Peyer's patch (tissue), 4 donors: ENCODE measurements at regions not wholly inside any gene's neighbourhood (a gene's known extent, or its start where the extent isn't known, plus 50 kb on each side); places are given as distances from the start of the nearest gene placed in this dataset.

ENCODE experiments used
- POLR2A ChIP-seq, 2 donors: fragments of 450-650 bp; IDR thresholded peaks; one replicate each; pipeline ENCODE4 v1.5.1; 2017; ENCODE audit warnings: antibody characterized with exemption in 2 of 2, mild to moderate bottlenecking in 2 of 2, moderate library complexity in 2 of 2
- TF ChIP-seq, protein P1 (sequence below), 6 experiments: fragments of 450-650 bp in 4 of 6; fragments of 200-600 bp in 2 of 6; sonication (generic) in 1 of 6; IDR thresholded peaks; one replicate each; pipeline ENCODE4 v1.5.1; 2017 to 2019; ENCODE audit warnings: antibody characterized with exemption in 6 of 6, mild to moderate bottlenecking in 3 of 6, moderate library complexity in 1 of 6

DNA sequence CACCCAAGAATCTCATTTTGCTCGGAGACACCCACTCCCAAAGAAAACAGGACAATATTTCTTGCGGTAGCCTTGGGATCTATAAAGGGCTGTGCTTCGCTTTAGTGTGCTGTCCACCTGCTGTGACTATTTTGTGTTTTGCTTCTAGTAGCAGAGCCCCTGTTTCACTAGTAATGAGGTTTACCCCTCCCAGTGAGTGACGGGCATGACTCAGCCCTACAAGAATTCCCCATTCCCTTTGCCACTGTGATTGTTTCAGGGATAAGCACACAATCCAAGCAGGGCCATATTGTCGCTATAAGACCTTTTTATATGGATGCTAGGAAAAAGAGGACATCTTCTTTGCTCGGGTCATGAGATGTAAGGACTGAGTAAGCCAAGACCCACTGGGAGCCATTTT is 62.5 kb upstream of the FOXB1 start:
- TF ChIP-seq, protein P1, sequence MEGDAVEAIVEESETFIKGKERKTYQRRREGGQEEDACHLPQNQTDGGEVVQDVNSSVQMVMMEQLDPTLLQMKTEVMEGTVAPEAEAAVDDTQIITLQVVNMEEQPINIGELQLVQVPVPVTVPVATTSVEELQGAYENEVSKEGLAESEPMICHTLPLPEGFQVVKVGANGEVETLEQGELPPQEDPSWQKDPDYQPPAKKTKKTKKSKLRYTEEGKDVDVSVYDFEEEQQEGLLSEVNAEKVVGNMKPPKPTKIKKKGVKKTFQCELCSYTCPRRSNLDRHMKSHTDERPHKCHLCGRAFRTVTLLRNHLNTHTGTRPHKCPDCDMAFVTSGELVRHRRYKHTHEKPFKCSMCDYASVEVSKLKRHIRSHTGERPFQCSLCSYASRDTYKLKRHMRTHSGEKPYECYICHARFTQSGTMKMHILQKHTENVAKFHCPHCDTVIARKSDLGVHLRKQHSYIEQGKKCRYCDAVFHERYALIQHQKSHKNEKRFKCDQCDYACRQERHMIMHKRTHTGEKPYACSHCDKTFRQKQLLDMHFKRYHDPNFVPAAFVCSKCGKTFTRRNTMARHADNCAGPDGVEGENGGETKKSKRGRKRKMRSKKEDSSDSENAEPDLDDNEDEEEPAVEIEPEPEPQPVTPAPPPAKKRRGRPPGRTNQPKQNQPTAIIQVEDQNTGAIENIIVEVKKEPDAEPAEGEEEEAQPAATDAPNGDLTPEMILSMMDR (IDR thresholded peaks at IDR 0.05): no peak
- TF ChIP-seq POLR2A (IDR thresholded peaks at IDR 0.05): no peak
